Upper lobe of left lung (tissue), 4 donors: ENCODE measurements at regions not wholly inside any gene's neighbourhood (a gene's known extent, or its start where the extent isn't known, plus 50 kb on each side); places are given as distances from the start of the nearest gene placed in this dataset.

Experiments
- EP300 ChIP-seq, 4 donors: sonication (generic); formaldehyde crosslinking; IDR thresholded peaks; one replicate each; pipeline ENCODE4 v1.5.1; 2017; ENCODE audit warnings: antibody characterized with exemption in 4 of 4, control low read depth in 2 of 4
- POLR2A ChIP-seq, 4 donors: fragments of 450-650 bp; IDR thresholded peaks; one replicate each; pipeline ENCODE4 v1.5.1; 2016 to 2017; ENCODE audit warnings: antibody characterized with exemption in 4 of 4, mild to moderate bottlenecking in 2 of 4
- POLR2AphosphoS5 ChIP-seq, 2 donors: sonication (generic); formaldehyde crosslinking; IDR thresholded peaks; one replicate each; pipeline ENCODE4 v1.5.1; 2017; ENCODE audit warnings: antibody characterized with exemption in 2 of 2
- TF ChIP-seq, protein P1 (sequence below), 6 experiments: fragments of 450-650 bp in 4 of 6; fragments of 200-600 bp in 2 of 6; sonication (generic) in 2 of 6; IDR thresholded peaks; one replicate each; pipeline ENCODE4 v1.5.1; 2016 to 2019; ENCODE audit warnings: antibody characterized with exemption in 6 of 6

DNA sequence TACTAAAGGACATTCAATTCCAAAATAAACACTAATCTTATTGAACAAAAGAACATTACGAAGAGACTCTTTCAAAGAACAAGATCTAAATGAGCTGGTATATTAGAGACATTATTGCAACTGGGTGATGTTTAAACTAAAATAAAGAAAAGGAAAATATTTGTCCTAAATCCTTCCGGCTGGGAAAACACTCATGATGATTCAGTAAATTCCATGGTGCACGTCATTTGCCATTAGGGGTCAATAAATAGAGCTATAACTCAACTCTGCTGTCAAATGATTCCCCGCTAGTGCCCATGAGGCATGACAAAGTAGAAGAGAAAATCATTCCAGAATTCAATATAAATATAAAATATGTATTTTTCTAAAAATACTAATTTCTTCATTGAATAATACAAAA lies 565.5 kb upstream of the TUSC1 start:
- TF ChIP-seq, protein P1, sequence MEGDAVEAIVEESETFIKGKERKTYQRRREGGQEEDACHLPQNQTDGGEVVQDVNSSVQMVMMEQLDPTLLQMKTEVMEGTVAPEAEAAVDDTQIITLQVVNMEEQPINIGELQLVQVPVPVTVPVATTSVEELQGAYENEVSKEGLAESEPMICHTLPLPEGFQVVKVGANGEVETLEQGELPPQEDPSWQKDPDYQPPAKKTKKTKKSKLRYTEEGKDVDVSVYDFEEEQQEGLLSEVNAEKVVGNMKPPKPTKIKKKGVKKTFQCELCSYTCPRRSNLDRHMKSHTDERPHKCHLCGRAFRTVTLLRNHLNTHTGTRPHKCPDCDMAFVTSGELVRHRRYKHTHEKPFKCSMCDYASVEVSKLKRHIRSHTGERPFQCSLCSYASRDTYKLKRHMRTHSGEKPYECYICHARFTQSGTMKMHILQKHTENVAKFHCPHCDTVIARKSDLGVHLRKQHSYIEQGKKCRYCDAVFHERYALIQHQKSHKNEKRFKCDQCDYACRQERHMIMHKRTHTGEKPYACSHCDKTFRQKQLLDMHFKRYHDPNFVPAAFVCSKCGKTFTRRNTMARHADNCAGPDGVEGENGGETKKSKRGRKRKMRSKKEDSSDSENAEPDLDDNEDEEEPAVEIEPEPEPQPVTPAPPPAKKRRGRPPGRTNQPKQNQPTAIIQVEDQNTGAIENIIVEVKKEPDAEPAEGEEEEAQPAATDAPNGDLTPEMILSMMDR (IDR thresholded peaks at IDR 0.05) = no peak
- TF ChIP-seq POLR2AphosphoS5 (IDR thresholded peaks at IDR 0.05) (no peak), POLR2A (IDR thresholded peaks at IDR 0.05) (no peak), EP300 (IDR thresholded peaks at IDR 0.05) (no peak)
